Transverse colon (tissue), 4 donors: ENCODE measurements at regions not wholly inside any gene's neighbourhood (a gene's known extent, or its start where the extent isn't known, plus 50 kb on each side); places are given as distances from the start of the nearest gene placed in this dataset.

Experiments used
- DNase-seq: peaks from one replicate; pipeline ENCODE4 v3.0.0-alpha.2; 2019
- H3K27ac ChIP-seq, 4 donors: fragments of 200-600 bp; sonication (generic); 2 replicates each; pipeline ENCODE4 v1.5.1; 2016 to 2018; ENCODE audit warnings: inconsistent platforms in 4 of 4
- H3K27me3 ChIP-seq: fragments of 200-600 bp; sonication (generic); 2 replicates; pipeline ENCODE4 v1.5.1; 2017; ENCODE audit warnings: inconsistent platforms
- H3K36me3 ChIP-seq, 4 donors: fragments of 200-600 bp; sonication (generic); 2 replicates each; pipeline ENCODE4 v1.5.1; 2017 to 2019; ENCODE audit warnings: inconsistent platforms in 4 of 4
- H3K4me1 ChIP-seq, 4 donors: fragments of 200-600 bp; sonication (generic); 2 replicates each; pipeline ENCODE4 v1.5.1; 2017 to 2020; ENCODE audit warnings: inconsistent platforms in 4 of 4
- H3K4me3 ChIP-seq, 4 donors: fragments of 200-600 bp; sonication (generic); 1 replicate in 1 of 4; 2 replicates in 3 of 4; pipeline versions ENCODE4 v1.5.1 to v1.6.1; 2017 to 2019; ENCODE audit warnings: inconsistent platforms in 4 of 4
- H3K9me3 ChIP-seq, 2 donors: fragments of 200-600 bp; sonication (generic); 2 replicates each; pipeline ENCODE4 v1.5.1; 2017 to 2019; ENCODE audit warnings: inconsistent platforms in 2 of 2
- EP300 ChIP-seq: sonication (generic); formaldehyde crosslinking; IDR thresholded peaks from one replicate; pipeline ENCODE4 v1.6.1; 2017; ENCODE audit warnings: antibody characterized with exemption, low read depth
- POLR2A ChIP-seq: fragments of 450-650 bp; IDR thresholded peaks from one replicate; pipeline ENCODE4 v1.6.1; 2016; ENCODE audit warnings: antibody characterized with exemption, mild to moderate bottlenecking, moderate library complexity
- POLR2AphosphoS5 ChIP-seq, 3 donors: sonication (generic); formaldehyde crosslinking; IDR thresholded peaks; one replicate each; pipeline ENCODE4 v1.6.1; 2016; ENCODE audit warnings: antibody characterized with exemption in 3 of 3
- WGBS, 2 donors: methylation state at CpG; one replicate each; pipeline ENCODE4 v1.1.5; 2018; ENCODE audit warnings: low coverage in 1 of 2; 5-methylcytosine and 5-hydroxymethylcytosine counted together
- in situ Hi-C, 4 donors: fragments of 200-750 bp; cut with MboI; loops; one replicate each; pipeline versions ENCODE4 v1.15.0 to v1.15.1; 2017; ENCODE audit warnings: low sequenced_read_pairs in 3 of 4, low pct_ligation_motif_present in 1 of 4, low pct_unique_long_range_greater_than_20kb in 1 of 4
- intact Hi-C: fragments of 100-400 bp; cut with DNase I; formaldehyde crosslinking; loops from one replicate; pipeline ENCODE4 v1.15.1; 2023; ENCODE audit warnings: low total_unique reads
- TF ChIP-seq, protein P1 (sequence below), 5 experiments: fragments of 200-600 bp in 3 of 5; fragments of 450-650 bp in 2 of 5; sonication (generic) in 3 of 5; IDR thresholded peaks; 1 replicate in 2 of 5; 2 replicates in 3 of 5; pipeline ENCODE4 v1.5.1; 2016 to 2017; ENCODE audit warnings: antibody characterized with exemption in 5 of 5, inconsistent platforms in 3 of 5, mild to moderate bottlenecking in 2 of 5, moderate library complexity in 1 of 5

DNA sequence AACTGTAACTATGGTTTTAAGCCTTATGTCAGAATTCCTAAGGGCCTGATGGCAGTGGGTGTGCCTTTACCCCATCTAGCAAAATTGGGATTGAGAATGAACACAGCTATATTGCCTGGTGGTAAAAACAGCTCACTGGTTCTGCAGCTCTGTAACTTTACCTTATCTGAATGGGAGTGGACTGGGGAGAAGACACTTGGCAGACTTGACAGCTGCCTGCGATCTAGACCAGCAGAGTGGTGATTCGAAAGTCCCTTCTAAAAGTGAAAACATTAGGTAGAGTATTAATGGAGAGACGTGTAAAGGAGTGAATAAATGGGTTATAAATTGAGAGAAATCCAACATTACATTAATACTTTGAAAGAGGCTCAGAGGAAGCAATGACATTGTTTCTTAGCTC lies 289.1 kb upstream of the EDIL3 start:
- Histone ChIP-seq H3K4me1 (no peaks in the 10 kb centered on the region), H3K36me3 (no peaks in the 10 kb centered on the region), H3K27ac (no peak overlapping the region), H3K9me3 (no peaks in the 10 kb centered on the region), H3K4me3 (no peak overlapping the region), H3K27me3 (no peaks in the 10 kb centered on the region)
- DNase-seq: no peak
- TF ChIP-seq POLR2A (no peak), POLR2AphosphoS5 (IDR thresholded peaks at IDR 0.05) (no peak), EP300 (no peak)
- TF ChIP-seq, protein P1, sequence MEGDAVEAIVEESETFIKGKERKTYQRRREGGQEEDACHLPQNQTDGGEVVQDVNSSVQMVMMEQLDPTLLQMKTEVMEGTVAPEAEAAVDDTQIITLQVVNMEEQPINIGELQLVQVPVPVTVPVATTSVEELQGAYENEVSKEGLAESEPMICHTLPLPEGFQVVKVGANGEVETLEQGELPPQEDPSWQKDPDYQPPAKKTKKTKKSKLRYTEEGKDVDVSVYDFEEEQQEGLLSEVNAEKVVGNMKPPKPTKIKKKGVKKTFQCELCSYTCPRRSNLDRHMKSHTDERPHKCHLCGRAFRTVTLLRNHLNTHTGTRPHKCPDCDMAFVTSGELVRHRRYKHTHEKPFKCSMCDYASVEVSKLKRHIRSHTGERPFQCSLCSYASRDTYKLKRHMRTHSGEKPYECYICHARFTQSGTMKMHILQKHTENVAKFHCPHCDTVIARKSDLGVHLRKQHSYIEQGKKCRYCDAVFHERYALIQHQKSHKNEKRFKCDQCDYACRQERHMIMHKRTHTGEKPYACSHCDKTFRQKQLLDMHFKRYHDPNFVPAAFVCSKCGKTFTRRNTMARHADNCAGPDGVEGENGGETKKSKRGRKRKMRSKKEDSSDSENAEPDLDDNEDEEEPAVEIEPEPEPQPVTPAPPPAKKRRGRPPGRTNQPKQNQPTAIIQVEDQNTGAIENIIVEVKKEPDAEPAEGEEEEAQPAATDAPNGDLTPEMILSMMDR (IDR thresholded peaks at IDR 0.05): no peak
- in situ Hi-C loops (no loop called here), intact Hi-C loops (no loop called here)
- 81 to 85% methylated on average over 2 to 3 of the region's 3 CpGs for WGBS, 2 donors

DNA sequence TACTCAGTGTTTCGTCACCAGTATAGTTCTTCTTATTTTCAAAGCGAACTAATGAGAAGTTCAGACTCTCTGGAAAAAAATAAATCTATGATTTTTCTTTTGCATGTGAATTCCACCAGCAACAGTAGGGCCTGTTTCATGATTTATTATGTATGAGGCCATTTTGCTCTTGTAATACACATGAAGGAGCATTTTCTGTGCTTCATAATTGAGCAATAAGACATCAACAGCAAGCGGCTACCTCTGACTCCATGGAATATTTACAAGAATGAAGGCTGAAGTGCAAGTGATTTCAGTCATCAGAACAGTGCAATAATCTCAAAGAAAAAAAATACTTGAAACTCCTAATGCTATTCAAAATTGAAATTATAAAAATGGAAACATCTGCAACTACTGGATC lies 282.9 kb upstream of the EDIL3 start:
- DNase-seq: no peak
- Histone ChIP-seq H3K4me1 (no peaks in the 10 kb centered on the region), H3K36me3 (no peaks in the 10 kb centered on the region), H3K27ac (no peak overlapping the region), H3K9me3 (no peaks in the 10 kb centered on the region), H3K27me3 (no peaks in the 10 kb centered on the region), H3K4me3 (no peak overlapping the region)
- in situ Hi-C loops: no loop called here
- intact Hi-C loops: no loop called here
- WGBS, 2 donors: 89% methylated on average over 3 of the region's 3 CpGs
- no peak for TF ChIP-seq POLR2AphosphoS5 (IDR thresholded peaks at IDR 0.05)
- TF ChIP-seq, protein P1 (IDR thresholded peaks at IDR 0.05): no peak
- TF ChIP-seq EP300: no peak
- TF ChIP-seq POLR2A: no peak

DNA sequence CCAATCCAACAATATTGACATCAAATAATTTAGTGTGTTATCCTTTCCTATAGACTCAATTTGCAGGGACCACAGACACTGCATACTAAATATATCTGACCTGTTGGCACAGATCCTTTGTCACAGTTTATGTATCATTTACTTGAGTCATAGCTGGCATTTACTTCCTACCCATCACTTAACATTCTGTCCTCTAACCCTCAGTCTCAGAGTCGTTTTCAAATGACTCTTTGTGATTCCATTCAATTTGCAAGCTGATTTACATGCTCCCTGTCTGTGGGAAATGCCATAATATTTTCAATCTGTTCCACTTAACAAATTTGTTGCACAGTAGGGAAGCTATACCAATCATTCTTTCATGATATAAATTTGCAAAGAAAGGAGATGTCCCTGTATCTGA lies 265.7 kb upstream of the EDIL3 start:
- DNase-seq: no peak
- Histone ChIP-seq H3K27me3 (no peaks in the 10 kb centered on the region), H3K36me3 (no peaks in the 10 kb centered on the region), H3K27ac (no peak overlapping the region), H3K9me3 (no peaks in the 10 kb centered on the region), H3K4me1 (no peaks in the 10 kb centered on the region), H3K4me3 (no peak overlapping the region)
- TF ChIP-seq POLR2A (no peak), EP300 (no peak), POLR2AphosphoS5 (IDR thresholded peaks at IDR 0.05) (no peak)
- TF ChIP-seq, protein P1 (IDR thresholded peaks at IDR 0.05): no peak
- in situ Hi-C loops: no loop called here
- 26 to 43% methylated on average over 1 of the region's 1 CpG for WGBS, 2 donors
- intact Hi-C loops: no loop called here

DNA sequence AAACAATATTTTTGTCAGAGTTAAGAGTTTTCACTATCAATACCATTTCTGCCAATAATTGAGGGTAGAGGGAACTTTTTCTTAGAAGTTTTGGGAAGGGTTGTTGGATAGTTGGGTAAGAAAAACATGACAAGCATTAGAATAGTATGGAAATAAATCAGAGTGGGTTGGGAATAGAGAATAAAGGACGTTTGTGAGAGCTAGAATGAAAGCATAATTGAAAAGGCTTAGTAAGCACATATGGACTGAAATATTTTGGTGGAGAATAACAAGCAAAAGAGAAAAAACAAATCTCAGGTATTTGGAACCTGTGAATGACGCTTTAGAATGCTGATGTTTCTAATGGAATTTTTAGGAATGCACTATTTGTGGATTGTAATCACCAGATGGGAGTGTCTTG lies 262.9 kb upstream of the EDIL3 start:
- H3K36me3 ChIP-seq: no peaks in the 10 kb centered on the region
- no peaks in the 10 kb centered on the region for H3K27me3 ChIP-seq
- intact Hi-C loops (no loop called here), in situ Hi-C loops (no loop called here)
- H3K4me1 ChIP-seq: no peaks in the 10 kb centered on the region
- no peak overlapping the region for H3K4me3 ChIP-seq
- WGBS, 2 donors: 57 to 59% methylated on average over 2 of the region's 2 CpGs
- H3K9me3 ChIP-seq: no peaks in the 10 kb centered on the region
- TF ChIP-seq POLR2A: no peak
- TF ChIP-seq EP300: no peak
- TF ChIP-seq, protein P1 (IDR thresholded peaks at IDR 0.05): no peak
- TF ChIP-seq POLR2AphosphoS5 (IDR thresholded peaks at IDR 0.05): no peak
- DNase-seq: no peak
- H3K27ac ChIP-seq: no peak overlapping the region
